Activated T-cell treated with anti-CD3 and anti-CD28 coated beads, Interleukin-2, amount 50 U/mL, for 24 hours (primary cell): ENCODE measurements at regions not wholly inside any gene's neighbourhood (a gene's known extent, or its start where the extent isn't known, plus 50 kb on each side); places are given as distances from the start of the nearest gene placed in this dataset.

Experiments used
- DNase-seq: peaks from one replicate; pipeline ENCODE4 v3.0.0-alpha.2; 2020
- H3K27ac Mint-ChIP-seq: 2 replicates; pipeline ENCODE4 v1.8.0; 2020; ENCODE audit warnings: mild to moderate bottlenecking, mixed read lengths
- H3K27me3 Mint-ChIP-seq: 2 replicates; pipeline ENCODE4 v1.8.0; 2020; ENCODE audit warnings: mixed read lengths
- H3K36me3 Mint-ChIP-seq: 2 replicates; pipeline ENCODE4 v1.8.0; 2020; ENCODE audit warnings: low read depth, mixed read lengths
- H3K4me1 Mint-ChIP-seq: 2 replicates; pipeline ENCODE4 v1.8.0; 2020; ENCODE audit warnings: low read depth, mixed read lengths
- H3K4me3 Mint-ChIP-seq: 2 replicates; pipeline ENCODE4 v1.8.0; 2020; ENCODE audit warnings: mild to moderate bottlenecking, moderate library complexity, mixed read lengths
- H3K9me3 Mint-ChIP-seq: 2 replicates; pipeline ENCODE4 v1.8.0; 2020; ENCODE audit warnings: mixed read lengths

GRCh38 chr7:45500257-45500656, 73.9 kb upstream of the ADCY1 start:
- H3K4me3 Mint-ChIP-seq = no peak overlapping the region

GRCh38 chr7:45501791-45502190, 72.4 kb upstream of the ADCY1 start:
- Mint-ChIP-seq H3K36me3 (no peaks in the 10 kb centered on the region), H3K4me3 (no peak overlapping the region), H3K4me1 (no peaks in the 10 kb centered on the region), H3K27me3 (peaks cover 4% of the 10 kb centered on the region), H3K27ac (no peak overlapping the region), H3K9me3 (peaks cover 12% of the 10 kb centered on the region)
- no peak for DNase-seq

More at GRCh38 chr7:45500257-45500656, 73.9 kb upstream of the ADCY1 start:
- H3K27me3 Mint-ChIP-seq = peaks cover 15% of the 10 kb centered on the region
- no peak for DNase-seq
- H3K9me3 Mint-ChIP-seq = peaks cover 2% of the 10 kb centered on the region
- H3K27ac Mint-ChIP-seq = no peak overlapping the region
- no peaks in the 10 kb centered on the region for H3K4me1 Mint-ChIP-seq
- no peaks in the 10 kb centered on the region for H3K36me3 Mint-ChIP-seq

GRCh38 chr7:45506059-45506458, 68.1 kb upstream of the ADCY1 start:
- H3K4me1 Mint-ChIP-seq = no peaks in the 10 kb centered on the region
- no peak overlapping the region for H3K27ac Mint-ChIP-seq
- peaks cover 23% of the 10 kb centered on the region for H3K9me3 Mint-ChIP-seq
- no peak overlapping the region for H3K4me3 Mint-ChIP-seq
- no peak for DNase-seq
- H3K27me3 Mint-ChIP-seq = no peaks in the 10 kb centered on the region
- H3K36me3 Mint-ChIP-seq = no peaks in the 10 kb centered on the region

GRCh38 chr7:45509222-45509621, 64.9 kb upstream of the ADCY1 start:
- no peak overlapping the region for H3K4me3 Mint-ChIP-seq
- H3K4me1 Mint-ChIP-seq = no peaks in the 10 kb centered on the region
- peaks cover 23% of the 10 kb centered on the region for H3K9me3 Mint-ChIP-seq

GRCh38 chr7:45511721-45512597, 62.2 kb upstream of the ADCY1 start:
- H3K27ac Mint-ChIP-seq = no peak overlapping the region
- H3K4me1 Mint-ChIP-seq = no peaks in the 10 kb centered on the region
- peaks cover 13% of the 10 kb centered on the region for H3K9me3 Mint-ChIP-seq
- H3K27me3 Mint-ChIP-seq = peaks cover 5% of the 10 kb centered on the region
- no peaks in the 10 kb centered on the region for H3K36me3 Mint-ChIP-seq
- no peak for DNase-seq
- H3K4me3 Mint-ChIP-seq = no peak overlapping the region

More at GRCh38 chr7:45509222-45509621, 64.9 kb upstream of the ADCY1 start:
- no peaks in the 10 kb centered on the region for H3K36me3 Mint-ChIP-seq
- H3K27me3 Mint-ChIP-seq = no peaks in the 10 kb centered on the region
- H3K27ac Mint-ChIP-seq = no peak overlapping the region
- DNase-seq = no peak

GRCh38 chr7:45514944-45515343, 59.2 kb upstream of the ADCY1 start:
- DNase-seq = no peak
- Mint-ChIP-seq H3K4me1 (no peaks in the 10 kb centered on the region), H3K4me3 (no peak overlapping the region), H3K27ac (no peak overlapping the region), H3K27me3 (peaks cover 5% of the 10 kb centered on the region), H3K9me3 (peaks cover 4% of the 10 kb centered on the region), H3K36me3 (no peaks in the 10 kb centered on the region)

- no peak overlapping the region for H3K4me3 Mint-ChIP-seq
Observed at GRCh38 chr7:45515346-45515745, 58.8 kb upstream of the ADCY1 start.

More at GRCh38 chr7:45515346-45515745, 58.8 kb upstream of the ADCY1 start:
- peaks cover 4% of the 10 kb centered on the region for H3K9me3 Mint-ChIP-seq
- no peak for DNase-seq
- H3K27me3 Mint-ChIP-seq = peaks cover 5% of the 10 kb centered on the region
- H3K27ac Mint-ChIP-seq = no peak overlapping the region
- no peaks in the 10 kb centered on the region for H3K4me1 Mint-ChIP-seq
- H3K36me3 Mint-ChIP-seq = no peaks in the 10 kb centered on the region
